ENCODE measurements at regions not wholly inside any gene's neighbourhood (a gene's known extent, or its start where the extent isn't known, plus 50 kb on each side); places are given as distances from the start of the nearest gene placed in this dataset.

DNA sequence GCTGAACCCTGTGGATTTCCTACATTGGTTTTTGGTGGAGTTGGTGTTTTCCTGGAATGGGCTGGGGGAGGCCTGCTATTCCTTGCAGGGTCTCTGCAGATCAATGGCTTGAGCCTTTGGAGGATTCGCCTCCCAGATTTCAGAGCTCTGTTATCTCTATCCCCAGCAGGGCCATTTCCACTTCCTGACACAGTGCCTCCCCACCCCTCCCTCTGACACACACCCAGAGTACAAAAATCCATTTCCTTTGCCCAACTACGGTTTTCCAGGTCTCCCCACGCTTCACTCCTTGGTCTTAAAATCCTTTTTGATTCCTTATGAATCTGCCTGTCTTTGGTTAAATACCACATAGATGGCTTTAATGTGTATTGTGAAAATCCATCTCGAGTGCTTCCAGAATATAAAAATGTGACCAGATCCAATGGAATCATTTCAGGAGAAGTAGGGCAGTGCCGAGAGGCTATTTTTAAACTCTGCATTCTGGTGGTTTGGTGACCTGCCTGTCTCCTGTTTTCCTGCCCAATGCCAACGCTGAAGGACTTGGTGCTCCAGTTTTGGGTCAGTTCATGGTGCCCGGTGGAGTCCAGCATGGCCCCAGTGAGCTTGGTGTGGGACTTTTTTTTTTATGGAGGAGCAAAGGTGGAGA lies 60.9 kb downstream of the ARL4C start:
- no peak overlapping the region for H3K4me3 ChIP-seq (replicated peaks in 1 of 2; ENCODE audit: low read depth in 1 of 2, low read length in 2 of 2)
- no peaks in the 10 kb centered on the region for H3K27me3 ChIP-seq (ENCODE audit: insufficient read depth, low read length)
- no TSS peak for BruUV-seq (replicated peaks)
- H3K4me1 ChIP-seq (ENCODE audit: control insufficient read depth in 1 of 2, insufficient read depth in 2 of 2, low read length in 2 of 2): no peaks in the 10 kb centered on the region
- no peaks in the 10 kb centered on the region for H3K36me3 ChIP-seq (ENCODE audit: control insufficient read depth in 1 of 2, insufficient read depth in 2 of 2, low read length in 2 of 2)
- ATAC-seq (no peak), DNase-seq (ENCODE audit: low read depth, low spot score) (no peak)
- POLR2A ChIA-PET: interaction anchor here (0.6 kb wide), 1 partner anchor 9 kb away, joined by 3 read pairs; no protein-coding TSS in a partner anchor
- TF ChIP-seq ZFX (IDR thresholded peaks at IDR 0.05) (no peak), JUND (IDR thresholded peaks at IDR 0.05) (no peak), SRF (IDR thresholded peaks at IDR 0.05; ENCODE audit: low read depth) (no peak), EZH2 (IDR thresholded peaks at IDR 0.05) (no peak), YY1 (IDR thresholded peaks at IDR 0.05; ENCODE audit: extremely low read depth, insufficient replicate concordance, low read depth, low read length) (no peak), EZH2phosphoT487 (IDR thresholded peaks at IDR 0.05; ENCODE audit: borderline replicate concordance) (no peak), ZNF274 (IDR thresholded peaks at IDR 0.05; ENCODE audit: low read depth, low read length) (no peak), CEBPB (IDR thresholded peaks at IDR 0.05; ENCODE audit: low read depth) (no peak), POLR2A (IDR thresholded peaks at IDR 0.05; ENCODE audit: borderline replicate concordance, extremely low read depth, insufficient read depth, insufficient read length) (no peak), SP1 (IDR thresholded peaks at IDR 0.05; ENCODE audit: low read depth) (no peak)
- TF ChIP-seq, protein P1, sequence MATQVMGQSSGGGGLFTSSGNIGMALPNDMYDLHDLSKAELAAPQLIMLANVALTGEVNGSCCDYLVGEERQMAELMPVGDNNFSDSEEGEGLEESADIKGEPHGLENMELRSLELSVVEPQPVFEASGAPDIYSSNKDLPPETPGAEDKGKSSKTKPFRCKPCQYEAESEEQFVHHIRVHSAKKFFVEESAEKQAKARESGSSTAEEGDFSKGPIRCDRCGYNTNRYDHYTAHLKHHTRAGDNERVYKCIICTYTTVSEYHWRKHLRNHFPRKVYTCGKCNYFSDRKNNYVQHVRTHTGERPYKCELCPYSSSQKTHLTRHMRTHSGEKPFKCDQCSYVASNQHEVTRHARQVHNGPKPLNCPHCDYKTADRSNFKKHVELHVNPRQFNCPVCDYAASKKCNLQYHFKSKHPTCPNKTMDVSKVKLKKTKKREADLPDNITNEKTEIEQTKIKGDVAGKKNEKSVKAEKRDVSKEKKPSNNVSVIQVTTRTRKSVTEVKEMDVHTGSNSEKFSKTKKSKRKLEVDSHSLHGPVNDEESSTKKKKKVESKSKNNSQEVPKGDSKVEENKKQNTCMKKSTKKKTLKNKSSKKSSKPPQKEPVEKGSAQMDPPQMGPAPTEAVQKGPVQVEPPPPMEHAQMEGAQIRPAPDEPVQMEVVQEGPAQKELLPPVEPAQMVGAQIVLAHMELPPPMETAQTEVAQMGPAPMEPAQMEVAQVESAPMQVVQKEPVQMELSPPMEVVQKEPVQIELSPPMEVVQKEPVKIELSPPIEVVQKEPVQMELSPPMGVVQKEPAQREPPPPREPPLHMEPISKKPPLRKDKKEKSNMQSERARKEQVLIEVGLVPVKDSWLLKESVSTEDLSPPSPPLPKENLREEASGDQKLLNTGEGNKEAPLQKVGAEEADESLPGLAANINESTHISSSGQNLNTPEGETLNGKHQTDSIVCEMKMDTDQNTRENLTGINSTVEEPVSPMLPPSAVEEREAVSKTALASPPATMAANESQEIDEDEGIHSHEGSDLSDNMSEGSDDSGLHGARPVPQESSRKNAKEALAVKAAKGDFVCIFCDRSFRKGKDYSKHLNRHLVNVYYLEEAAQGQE (IDR thresholded peaks at IDR 0.05; ENCODE audit: low read depth): no peak
- TF ChIP-seq, protein P2, sequence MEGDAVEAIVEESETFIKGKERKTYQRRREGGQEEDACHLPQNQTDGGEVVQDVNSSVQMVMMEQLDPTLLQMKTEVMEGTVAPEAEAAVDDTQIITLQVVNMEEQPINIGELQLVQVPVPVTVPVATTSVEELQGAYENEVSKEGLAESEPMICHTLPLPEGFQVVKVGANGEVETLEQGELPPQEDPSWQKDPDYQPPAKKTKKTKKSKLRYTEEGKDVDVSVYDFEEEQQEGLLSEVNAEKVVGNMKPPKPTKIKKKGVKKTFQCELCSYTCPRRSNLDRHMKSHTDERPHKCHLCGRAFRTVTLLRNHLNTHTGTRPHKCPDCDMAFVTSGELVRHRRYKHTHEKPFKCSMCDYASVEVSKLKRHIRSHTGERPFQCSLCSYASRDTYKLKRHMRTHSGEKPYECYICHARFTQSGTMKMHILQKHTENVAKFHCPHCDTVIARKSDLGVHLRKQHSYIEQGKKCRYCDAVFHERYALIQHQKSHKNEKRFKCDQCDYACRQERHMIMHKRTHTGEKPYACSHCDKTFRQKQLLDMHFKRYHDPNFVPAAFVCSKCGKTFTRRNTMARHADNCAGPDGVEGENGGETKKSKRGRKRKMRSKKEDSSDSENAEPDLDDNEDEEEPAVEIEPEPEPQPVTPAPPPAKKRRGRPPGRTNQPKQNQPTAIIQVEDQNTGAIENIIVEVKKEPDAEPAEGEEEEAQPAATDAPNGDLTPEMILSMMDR (IDR thresholded peaks at IDR 0.05 in 2 of 3, conservative IDR thresholded peaks at IDR 0.05 in 1 of 3; ENCODE audit: borderline replicate concordance in 1 of 3, insufficient read depth in 1 of 3, low read depth in 2 of 3, low read length in 2 of 3): no peak
- TF ChIP-seq, protein P3, sequence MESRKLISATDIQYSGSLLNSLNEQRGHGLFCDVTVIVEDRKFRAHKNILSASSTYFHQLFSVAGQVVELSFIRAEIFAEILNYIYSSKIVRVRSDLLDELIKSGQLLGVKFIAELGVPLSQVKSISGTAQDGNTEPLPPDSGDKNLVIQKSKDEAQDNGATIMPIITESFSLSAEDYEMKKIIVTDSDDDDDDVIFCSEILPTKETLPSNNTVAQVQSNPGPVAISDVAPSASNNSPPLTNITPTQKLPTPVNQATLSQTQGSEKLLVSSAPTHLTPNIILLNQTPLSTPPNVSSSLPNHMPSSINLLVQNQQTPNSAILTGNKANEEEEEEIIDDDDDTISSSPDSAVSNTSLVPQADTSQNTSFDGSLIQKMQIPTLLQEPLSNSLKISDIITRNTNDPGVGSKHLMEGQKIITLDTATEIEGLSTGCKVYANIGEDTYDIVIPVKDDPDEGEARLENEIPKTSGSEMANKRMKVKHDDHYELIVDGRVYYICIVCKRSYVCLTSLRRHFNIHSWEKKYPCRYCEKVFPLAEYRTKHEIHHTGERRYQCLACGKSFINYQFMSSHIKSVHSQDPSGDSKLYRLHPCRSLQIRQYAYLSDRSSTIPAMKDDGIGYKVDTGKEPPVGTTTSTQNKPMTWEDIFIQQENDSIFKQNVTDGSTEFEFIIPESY (IDR thresholded peaks at IDR 0.05; ENCODE audit: extremely low read depth, insufficient replicate concordance, low read length): no peak
- H3K27ac ChIP-seq (ENCODE audit: low read depth, low read length): no peak overlapping the region
- no peaks in the 10 kb centered on the region for H3K79me2 ChIP-seq (ENCODE audit: insufficient read depth, low read length)
- intact Hi-C loops (cut with micrococcal nuclease): no loop called here
- no peaks in the 10 kb centered on the region for H3K9me2 ChIP-seq (ENCODE audit: insufficient read depth)
- H3K4me2 ChIP-seq (ENCODE audit: low read length): no peak overlapping the region
- RAD21 ChIA-PET (ENCODE audit: low non-redundant PET in 1 of 2, low total read pairs in 2 of 2, uncharacterized antibody in 2 of 2, unreplicated experiment in 2 of 2): no interaction called here
- H4K20me1 ChIP-seq (ENCODE audit: insufficient read depth): no peaks in the 10 kb centered on the region
- no peaks in the 10 kb centered on the region for H3K9me3 ChIP-seq (ENCODE audit: control insufficient read depth in 1 of 2, insufficient read depth in 1 of 2, low read depth in 1 of 2, low read length in 2 of 2)
- CTCF ChIA-PET: no interaction called here
- no peak overlapping the region for H3K9ac ChIP-seq (ENCODE audit: low read length)
- H2AFZ ChIP-seq (ENCODE audit: low read depth, low read length, poor library complexity, severe bottlenecking): no peak overlapping the region

All from HCT116 (cell line).